Type B pancreatic cell (in vitro differentiated cells): ENCODE measurements at regions not wholly inside any gene's neighbourhood (a gene's known extent, or its start where the extent isn't known, plus 50 kb on each side); places are given as distances from the start of the nearest gene placed in this dataset.

ENCODE experiments used
- DNase-seq: peaks from one replicate; pipeline ENCODE4 v3.0.0; 2021; ENCODE audit warnings: mixed read lengths; ENCODE audit not compliant: unreplicated experiment; ENCODE audit errors: extremely low spot score
- H3K27ac Mint-ChIP-seq: 2 replicates; pipeline ENCODE4 v1.8.0; 2021; ENCODE audit warnings: mild to moderate bottlenecking, mixed read lengths
- H3K27me3 Mint-ChIP-seq: 2 replicates; pipeline ENCODE4 v1.8.0; 2021; ENCODE audit warnings: mixed read lengths
- H3K36me3 Mint-ChIP-seq: 2 replicates; pipeline ENCODE4 v1.8.0; 2021; ENCODE audit warnings: mixed read lengths
- H3K4me1 Mint-ChIP-seq: one replicate; pipeline ENCODE4 v1.8.0; 2021; ENCODE audit warnings: mixed read lengths; ENCODE audit not compliant: unreplicated experiment
- H3K4me3 Mint-ChIP-seq: 2 replicates; pipeline ENCODE4 v1.8.0; 2021; ENCODE audit warnings: mild to moderate bottlenecking, mixed read lengths
- H3K9me3 Mint-ChIP-seq: 2 replicates; pipeline ENCODE4 v1.8.0; 2021; ENCODE audit warnings: mixed read lengths
- CTCF ChIP-seq: fragments of 200-600 bp; sonication (generic); conservative IDR thresholded peaks from 2 replicates; pipeline ENCODE4 v1.5.0; 2021; ENCODE audit warnings: antibody characterized with exemption, mild to moderate bottlenecking

- H3K9me3 Mint-ChIP-seq = peaks cover 5% of the 10 kb centered on the region
- DNase-seq = no peak
- no peak overlapping the region for H3K27ac Mint-ChIP-seq
- H3K36me3 Mint-ChIP-seq = no peaks in the 10 kb centered on the region
- no peak for TF ChIP-seq CTCF
- H3K4me1 Mint-ChIP-seq = no peaks in the 10 kb centered on the region
- H3K4me3 Mint-ChIP-seq = no peak overlapping the region
- no peaks in the 10 kb centered on the region for H3K27me3 Mint-ChIP-seq
These were observed 237.7 kb upstream of the DACH1 start for GRCh38 chr13:72104656-72105180.

- no peak for TF ChIP-seq CTCF
- no peak for DNase-seq
- Mint-ChIP-seq H3K4me3 (no peak overlapping the region), H3K4me1 (no peaks in the 10 kb centered on the region), H3K9me3 (no peaks in the 10 kb centered on the region), H3K36me3 (no peaks in the 10 kb centered on the region), H3K27me3 (no peaks in the 10 kb centered on the region), H3K27ac (no peak overlapping the region)
These were observed 234.9 kb upstream of the DACH1 start for GRCh38 chr13:72101768-72102400.

- no peak overlapping the region for H3K27ac Mint-ChIP-seq
- H3K4me3 Mint-ChIP-seq = no peak overlapping the region
- no peaks in the 10 kb centered on the region for H3K9me3 Mint-ChIP-seq
- no peak for TF ChIP-seq CTCF
- H3K4me1 Mint-ChIP-seq = no peaks in the 10 kb centered on the region
- no peaks in the 10 kb centered on the region for H3K36me3 Mint-ChIP-seq
- no peaks in the 10 kb centered on the region for H3K27me3 Mint-ChIP-seq
- no peak for DNase-seq
These were observed 233.3 kb upstream of the DACH1 start for GRCh38 chr13:72100339-72100738.

GRCh38 chr13:72097568-72097967 is 230.6 kb upstream of the DACH1 start:
- no peak for TF ChIP-seq CTCF
- H3K4me1 Mint-ChIP-seq = no peaks in the 10 kb centered on the region
- no peak overlapping the region for H3K4me3 Mint-ChIP-seq
- no peaks in the 10 kb centered on the region for H3K9me3 Mint-ChIP-seq
- no peaks in the 10 kb centered on the region for H3K27me3 Mint-ChIP-seq
- DNase-seq = no peak
- no peak overlapping the region for H3K27ac Mint-ChIP-seq
- H3K36me3 Mint-ChIP-seq = no peaks in the 10 kb centered on the region

GRCh38 chr13:72093262-72093661 is 226.3 kb upstream of the DACH1 start:
- Mint-ChIP-seq H3K4me3 (no peak overlapping the region), H3K9me3 (no peaks in the 10 kb centered on the region), H3K27me3 (no peaks in the 10 kb centered on the region), H3K4me1 (no peaks in the 10 kb centered on the region), H3K36me3 (no peaks in the 10 kb centered on the region), H3K27ac (no peak overlapping the region)
- TF ChIP-seq CTCF = no peak
- no peak for DNase-seq
